ENCODE measurements at regions not wholly inside any gene's neighbourhood (a gene's known extent, or its start where the extent isn't known, plus 50 kb on each side); places are given as distances from the start of the nearest gene placed in this dataset.

DNA sequence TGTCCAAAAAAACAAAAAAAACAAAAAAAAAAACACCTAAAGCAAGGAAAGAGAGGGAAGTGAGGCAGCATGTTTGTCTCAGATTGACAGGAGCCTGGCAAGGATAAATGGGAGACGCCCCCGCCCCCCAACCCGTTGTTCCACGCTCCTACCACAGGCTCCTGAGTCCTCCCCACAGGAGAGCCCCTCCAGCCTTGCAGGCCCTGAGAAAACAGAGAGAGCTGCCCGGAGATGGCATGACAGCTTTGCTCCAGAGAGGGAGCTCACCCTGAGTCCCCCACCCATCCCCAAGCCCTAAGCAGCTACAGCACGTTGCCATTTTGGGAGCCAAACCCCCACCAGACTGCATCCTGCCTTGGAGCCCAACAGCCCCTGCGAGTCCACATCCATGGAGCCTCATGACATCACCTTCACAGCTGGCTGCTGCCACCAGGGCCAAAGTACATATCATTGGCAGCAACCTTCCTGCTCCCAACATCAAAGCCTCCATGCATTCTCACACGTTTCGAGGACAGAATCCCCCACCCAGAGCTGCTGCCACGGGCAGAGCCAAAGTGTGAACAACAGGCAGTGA is 1283.3 kb downstream of the TYW1 start:
- TF ChIP-seq, protein P1, sequence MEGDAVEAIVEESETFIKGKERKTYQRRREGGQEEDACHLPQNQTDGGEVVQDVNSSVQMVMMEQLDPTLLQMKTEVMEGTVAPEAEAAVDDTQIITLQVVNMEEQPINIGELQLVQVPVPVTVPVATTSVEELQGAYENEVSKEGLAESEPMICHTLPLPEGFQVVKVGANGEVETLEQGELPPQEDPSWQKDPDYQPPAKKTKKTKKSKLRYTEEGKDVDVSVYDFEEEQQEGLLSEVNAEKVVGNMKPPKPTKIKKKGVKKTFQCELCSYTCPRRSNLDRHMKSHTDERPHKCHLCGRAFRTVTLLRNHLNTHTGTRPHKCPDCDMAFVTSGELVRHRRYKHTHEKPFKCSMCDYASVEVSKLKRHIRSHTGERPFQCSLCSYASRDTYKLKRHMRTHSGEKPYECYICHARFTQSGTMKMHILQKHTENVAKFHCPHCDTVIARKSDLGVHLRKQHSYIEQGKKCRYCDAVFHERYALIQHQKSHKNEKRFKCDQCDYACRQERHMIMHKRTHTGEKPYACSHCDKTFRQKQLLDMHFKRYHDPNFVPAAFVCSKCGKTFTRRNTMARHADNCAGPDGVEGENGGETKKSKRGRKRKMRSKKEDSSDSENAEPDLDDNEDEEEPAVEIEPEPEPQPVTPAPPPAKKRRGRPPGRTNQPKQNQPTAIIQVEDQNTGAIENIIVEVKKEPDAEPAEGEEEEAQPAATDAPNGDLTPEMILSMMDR (IDR thresholded peaks at IDR 0.05 in 4 of 5, conservative IDR thresholded peaks at IDR 0.05 in 1 of 5) = no peak
- TF ChIP-seq POLR2A (IDR thresholded peaks at IDR 0.05) = no peak
- Histone ChIP-seq H3K36me3 (no peaks in the 10 kb centered on the region), H3K4me1 (no peaks in the 10 kb centered on the region), H3K9me3 (no peaks in the 10 kb centered on the region), H3K27ac (no peak overlapping the region), H3K4me3 (no peak overlapping the region), H3K27me3 (no peaks in the 10 kb centered on the region)
- in situ Hi-C loops (cut with MboI; ENCODE audit: low sequenced_read_pairs in 4 of 4) (no loop called here), intact Hi-C loops (cut with DNase I; ENCODE audit: low total_unique reads) (no loop called here)
- DNase-seq (no peak), ATAC-seq (no peak)

DNA sequence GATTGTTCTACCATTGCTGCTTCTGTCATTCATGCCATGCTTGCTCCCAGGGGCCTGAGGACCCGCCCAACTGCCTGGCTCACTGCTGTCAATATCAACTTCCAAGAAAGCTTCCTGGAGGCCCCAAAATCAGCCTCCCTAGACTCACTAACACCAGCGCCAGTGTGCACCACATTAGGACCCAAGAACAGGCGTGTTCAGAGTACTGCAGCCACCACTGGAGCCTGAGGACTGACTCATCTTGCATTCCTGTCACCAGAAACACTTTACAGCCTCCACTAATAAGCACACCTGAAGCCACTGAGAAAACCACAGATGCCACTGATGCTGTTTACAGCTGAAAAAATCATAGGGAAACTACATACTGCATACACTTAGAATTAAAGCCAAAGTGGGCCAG is 1284.3 kb downstream of the TYW1 start:
- Histone ChIP-seq H3K9me3 (peaks cover 0 to 5% (median 0%) of the 10 kb centered on the region in 3 donors), H3K4me3 (no peak overlapping the region), H3K27me3 (no peaks in the 10 kb centered on the region), H3K36me3 (no peaks in the 10 kb centered on the region), H3K4me1 (no peaks in the 10 kb centered on the region), H3K27ac (no peak overlapping the region)
- DNase-seq (no peak), ATAC-seq (no peak)
- no peak for TF ChIP-seq POLR2A (IDR thresholded peaks at IDR 0.05)
- TF ChIP-seq, protein P1 (IDR thresholded peaks at IDR 0.05 in 4 of 5, conservative IDR thresholded peaks at IDR 0.05 in 1 of 5) = no peak
- in situ Hi-C loops (cut with MboI; ENCODE audit: low sequenced_read_pairs in 4 of 4) = no loop called here
- intact Hi-C loops (cut with DNase I; ENCODE audit: low total_unique reads) = no loop called here

DNA sequence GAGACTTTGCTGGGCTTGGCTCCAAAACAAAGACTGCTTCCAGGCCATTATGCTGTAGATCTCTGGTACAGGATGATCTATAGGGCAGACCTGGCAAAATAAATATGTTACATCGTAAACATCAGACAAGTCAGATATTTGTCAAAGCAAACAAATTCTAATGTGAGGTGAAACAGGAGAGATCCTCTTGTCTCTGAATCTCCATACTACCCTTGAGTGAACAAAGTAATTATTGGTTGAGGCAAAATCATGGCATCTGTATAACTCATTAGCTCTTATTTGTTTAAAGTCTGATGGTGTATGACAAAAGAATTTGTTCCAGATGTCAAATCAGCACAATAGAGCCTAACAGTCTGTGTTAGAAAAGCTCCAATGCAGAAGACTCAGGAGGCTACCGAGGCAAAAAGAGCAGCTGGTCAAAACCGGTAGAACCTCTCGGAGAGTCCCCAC is 1291.5 kb downstream of the TYW1 start:
- intact Hi-C loops (cut with DNase I; ENCODE audit: low total_unique reads) (no loop called here), in situ Hi-C loops (cut with MboI; ENCODE audit: low sequenced_read_pairs in 4 of 4) (no loop called here)
- DNase-seq (no peak), ATAC-seq (no peak)
- Histone ChIP-seq H3K27ac (no peak overlapping the region), H3K36me3 (no peaks in the 10 kb centered on the region), H3K9me3 (peaks cover 0 to 5% (median 0%) of the 10 kb centered on the region in 3 donors), H3K4me3 (no peak overlapping the region), H3K4me1 (no peaks in the 10 kb centered on the region), H3K27me3 (no peaks in the 10 kb centered on the region)
- TF ChIP-seq, protein P1 (IDR thresholded peaks at IDR 0.05 in 4 of 5, conservative IDR thresholded peaks at IDR 0.05 in 1 of 5) = no peak
- TF ChIP-seq POLR2A (IDR thresholded peaks at IDR 0.05) = no peak

DNA sequence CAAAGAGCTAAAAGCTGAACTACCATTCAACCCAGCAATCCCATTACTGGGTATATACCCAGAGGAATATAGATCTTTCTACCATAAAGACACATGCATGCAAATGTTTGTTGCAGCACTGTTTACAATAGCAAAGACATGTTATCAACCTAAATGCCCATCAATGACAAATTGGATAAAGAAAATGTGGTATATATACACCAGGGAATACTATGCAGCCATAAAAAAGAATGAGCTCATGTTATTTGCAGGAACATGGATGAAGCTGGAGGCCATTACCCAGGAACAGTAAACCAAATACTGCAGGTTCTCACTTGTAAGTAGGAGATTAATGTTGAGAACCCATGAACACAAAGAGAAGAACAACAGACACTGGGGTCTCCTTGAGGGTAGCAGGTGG is 1295.1 kb downstream of the TYW1 start:
- DNase-seq (no peak), ATAC-seq (no peak)
- H3K4me1 ChIP-seq = no peaks in the 10 kb centered on the region
- no peaks in the 10 kb centered on the region for H3K27me3 ChIP-seq
- intact Hi-C loops (cut with DNase I; ENCODE audit: low total_unique reads) = no loop called here
- no peaks in the 10 kb centered on the region for H3K9me3 ChIP-seq
- H3K27ac ChIP-seq = no peak overlapping the region
- no peak for TF ChIP-seq POLR2A (IDR thresholded peaks at IDR 0.05)
- TF ChIP-seq, protein P1 (IDR thresholded peaks at IDR 0.05 in 4 of 5, conservative IDR thresholded peaks at IDR 0.05 in 1 of 5) = no peak
- no peak overlapping the region for H3K4me3 ChIP-seq
- H3K36me3 ChIP-seq = no peaks in the 10 kb centered on the region
- in situ Hi-C loops (cut with MboI; ENCODE audit: low sequenced_read_pairs in 4 of 4) = no loop called here

DNA sequence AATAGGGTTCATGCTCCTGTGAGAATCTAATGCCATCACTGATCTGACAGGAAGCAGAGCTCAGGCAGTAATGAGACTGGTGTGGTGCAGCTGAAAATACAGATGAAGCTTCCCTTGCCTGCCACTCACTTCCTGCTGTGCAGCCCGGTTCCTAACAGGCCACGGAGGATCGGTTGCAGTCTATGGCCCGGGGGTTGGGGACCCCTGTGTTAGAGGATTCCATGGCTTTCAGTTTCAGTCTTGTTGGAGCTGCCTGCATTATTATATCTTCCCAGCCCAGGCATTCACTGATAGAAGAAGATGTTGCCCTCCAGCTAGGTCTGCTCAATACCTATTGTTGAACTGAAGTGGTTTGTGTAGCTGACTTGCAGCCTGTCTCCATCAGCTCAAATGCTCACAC is 1298.8 kb downstream of the TYW1 start:
- intact Hi-C loops (cut with DNase I; ENCODE audit: low total_unique reads) = no loop called here
- TF ChIP-seq, protein P1 (IDR thresholded peaks at IDR 0.05 in 4 of 5, conservative IDR thresholded peaks at IDR 0.05 in 1 of 5) = no peak
- TF ChIP-seq POLR2A (IDR thresholded peaks at IDR 0.05) = no peak
- in situ Hi-C loops (cut with MboI; ENCODE audit: low sequenced_read_pairs in 4 of 4) = no loop called here
- H3K27me3 ChIP-seq = no peaks in the 10 kb centered on the region
- ATAC-seq (no peak), DNase-seq (no peak)
- no peak overlapping the region for H3K4me3 ChIP-seq
- no peaks in the 10 kb centered on the region for H3K36me3 ChIP-seq
- H3K9me3 ChIP-seq = no peaks in the 10 kb centered on the region
- H3K4me1 ChIP-seq = no peaks in the 10 kb centered on the region
- H3K27ac ChIP-seq = no peak overlapping the region

Data from gastrocnemius medialis (tissue), 4 donors.